Small intestine (tissue), 7 donors: ENCODE measurements at regions not wholly inside any gene's neighbourhood (a gene's known extent, or its start where the extent isn't known, plus 50 kb on each side); places are given as distances from the start of the nearest gene placed in this dataset.

Experiments used
- DNase-seq, 2 donors: peaks; one replicate each; pipeline versions ENCODE4 v3.0.0 to v3.0.0-alpha.2; 2013
- FAIRE-seq: peaks from 2 replicates; lab custom pipeline; 2012; peaks lifted over from hg19 to GRCh38; lab: Jason Lieb, UNC
- H3K27ac ChIP-seq, 3 donors: one replicate each; pipeline ENCODE4 v1.5.1; 2013; ENCODE audit warnings: low read length in 2 of 3, mild to moderate bottlenecking in 2 of 3, control low read depth in 1 of 3, inconsistent platforms in 1 of 3, low read depth in 1 of 3, moderate library complexity in 1 of 3
- H3K27me3 ChIP-seq, 3 donors: one replicate each; pipeline ENCODE4 v1.6.1; 2013; ENCODE audit warnings: low read length in 3 of 3, inconsistent platforms in 1 of 3; ENCODE audit not compliant: control insufficient read depth in 3 of 3, insufficient read depth in 3 of 3
- H3K36me3 ChIP-seq, 3 donors: one replicate each; pipeline ENCODE4 v1.6.1; 2013; ENCODE audit warnings: low read length in 3 of 3, inconsistent platforms in 1 of 3, low read depth in 1 of 3, mild to moderate bottlenecking in 1 of 3, moderate library complexity in 1 of 3; ENCODE audit not compliant: control insufficient read depth in 3 of 3, insufficient read depth in 2 of 3
- H3K4me1 ChIP-seq, 3 donors: one replicate each; pipeline ENCODE4 v1.6.1; 2013; ENCODE audit warnings: low read length in 2 of 3, inconsistent platforms in 1 of 3, low read depth in 1 of 3, mild to moderate bottlenecking in 1 of 3, moderate library complexity in 1 of 3; ENCODE audit not compliant: control insufficient read depth in 3 of 3, insufficient read depth in 2 of 3
- H3K4me3 ChIP-seq, 3 donors: one replicate each; pipeline ENCODE4 v1.5.1; 2013; ENCODE audit warnings: low read length in 3 of 3, control low read depth in 1 of 3, inconsistent platforms in 1 of 3, low read depth in 1 of 3, mild to moderate bottlenecking in 1 of 3, moderate library complexity in 1 of 3
- H3K9me3 ChIP-seq, 2 donors: one replicate each; pipeline ENCODE4 v1.6.1; 2013; ENCODE audit warnings: low read depth in 1 of 2, low read length in 1 of 2; ENCODE audit not compliant: control insufficient read depth in 2 of 2, insufficient read depth in 1 of 2
- WGBS, 3 donors: extraction: QIAGEN DNeasy Blood & Tissue Kit; methylation state at CpG; one replicate each; pipeline ENCODE4 v1.1.7; 2013; 5-methylcytosine and 5-hydroxymethylcytosine counted together
- donor health status: healthy with polysubstance abuse.
- donor health status: control.
- donor health status: control.
- donor health status: Bipolar disorder and iron deficiency.
- donor health status: healthy.

GRCh38 chr2:128477026-128477820 lies 158.6 kb upstream of the HS6ST1 start:
- Histone ChIP-seq H3K4me3 (no peak overlapping the region), H3K27ac (no peak overlapping the region), H3K4me1 (peaks cover 0 to 3% (median 0%) of the 10 kb centered on the region in 3 donors), H3K27me3 (no peaks in the 10 kb centered on the region), H3K9me3 (no peaks in the 10 kb centered on the region), H3K36me3 (no peaks in the 10 kb centered on the region)
- DNase-seq, result no peak
- no peak for FAIRE-seq
- WGBS, 3 donors, result 85 to 91% (median 89%) methylated on average over 12 of the region's 12 CpGs

GRCh38 chr2:128477891-128478290 lies 159.2 kb upstream of the HS6ST1 start:
- FAIRE-seq (no peak), DNase-seq (no peak)
- H3K4me3 ChIP-seq, result no peak overlapping the region
- H3K27ac ChIP-seq, result no peak overlapping the region
- 54 to 98% (median 92%) methylated on average over 2 of the region's 2 CpGs for WGBS, 3 donors
- H3K36me3 ChIP-seq, result no peaks in the 10 kb centered on the region
- no peaks in the 10 kb centered on the region for H3K27me3 ChIP-seq
- H3K9me3 ChIP-seq, result no peaks in the 10 kb centered on the region
- H3K4me1 ChIP-seq, result no peaks in the 10 kb centered on the region

- Histone ChIP-seq H3K9me3 (no peaks in the 10 kb centered on the region), H3K4me1 (no peaks in the 10 kb centered on the region), H3K36me3 (no peaks in the 10 kb centered on the region), H3K4me3 (no peak overlapping the region), H3K27ac (no peak overlapping the region), H3K27me3 (peaks cover 0 to 5% (median 0%) of the 10 kb centered on the region in 3 donors)
- FAIRE-seq (no peak), DNase-seq (no peak)
- 90 to 91% (median 90%) methylated on average over 34 of the region's 34 CpGs for WGBS, 3 donors
Measured at GRCh38 chr2:128485761-128486639, 167.3 kb upstream of the HS6ST1 start.

- no peaks in the 10 kb centered on the region for H3K36me3 ChIP-seq
- no peak for FAIRE-seq
- no peak overlapping the region for H3K4me3 ChIP-seq
- DNase-seq, result no peak
- 82 to 84% (median 83%) methylated on average over 14 to 15 of the region's 15 CpGs for WGBS, 3 donors
- H3K27me3 ChIP-seq, result peaks cover 0 to 5% (median 0%) of the 10 kb centered on the region in 3 donors
- H3K27ac ChIP-seq, result no peak overlapping the region
- no peaks in the 10 kb centered on the region for H3K9me3 ChIP-seq
- no peaks in the 10 kb centered on the region for H3K4me1 ChIP-seq
Measured at GRCh38 chr2:128486640-128487375, 168.1 kb upstream of the HS6ST1 start.

GRCh38 chr2:128487650-128488387 lies 169.2 kb upstream of the HS6ST1 start:
- H3K9me3 ChIP-seq, result peaks cover 0 to 7% of the 10 kb centered on the region in 2 donors
- FAIRE-seq, result no peak
- H3K27me3 ChIP-seq, result peaks cover 0 to 5% (median 4%) of the 10 kb centered on the region in 3 donors
- H3K36me3 ChIP-seq, result no peaks in the 10 kb centered on the region
- H3K4me3 ChIP-seq, result no peak overlapping the region
- DNase-seq, result no peak
- H3K4me1 ChIP-seq, result no peaks in the 10 kb centered on the region
- no peak overlapping the region for H3K27ac ChIP-seq
- 56 to 73% (median 59%) methylated on average over 3 of the region's 3 CpGs for WGBS, 3 donors

GRCh38 chr2:128488434-128488833 lies 169.8 kb upstream of the HS6ST1 start:
- Histone ChIP-seq H3K4me3 (no peak overlapping the region), H3K9me3 (peaks cover 0 to 8% of the 10 kb centered on the region in 2 donors), H3K27me3 (peaks cover 0 to 8% (median 5%) of the 10 kb centered on the region in 3 donors), H3K36me3 (no peaks in the 10 kb centered on the region), H3K27ac (no peak overlapping the region), H3K4me1 (no peaks in the 10 kb centered on the region)
- WGBS, 3 donors, result 71 to 78% (median 72%) methylated on average over 2 of the region's 2 CpGs
- no peak for DNase-seq
- no peak for FAIRE-seq

- DNase-seq, result no peak
- Histone ChIP-seq H3K36me3 (no peaks in the 10 kb centered on the region), H3K4me1 (peaks cover 0 to 5% (median 0%) of the 10 kb centered on the region in 3 donors), H3K27me3 (peaks cover 0 to 13% (median 5%) of the 10 kb centered on the region in 3 donors), H3K27ac (no peak overlapping the region), H3K4me3 (no peak overlapping the region), H3K9me3 (peaks cover 0 to 8% of the 10 kb centered on the region in 2 donors)
- WGBS, 3 donors, result 39 to 48% (median 40%) methylated on average over 9 of the region's 9 CpGs
- no peak for FAIRE-seq
Measured at GRCh38 chr2:128489526-128490273, 171.0 kb upstream of the HS6ST1 start.
